LHCN-M2 (cell line): ENCODE measurements at regions not wholly inside any gene's neighbourhood (a gene's known extent, or its start where the extent isn't known, plus 50 kb on each side); places are given as distances from the start of the nearest gene placed in this dataset.

ENCODE experiments used
- DNase-seq: peaks from one replicate; pipeline ENCODE4 v3.0.0-alpha.2; 2012; ENCODE audit warnings: low read depth

DNA sequence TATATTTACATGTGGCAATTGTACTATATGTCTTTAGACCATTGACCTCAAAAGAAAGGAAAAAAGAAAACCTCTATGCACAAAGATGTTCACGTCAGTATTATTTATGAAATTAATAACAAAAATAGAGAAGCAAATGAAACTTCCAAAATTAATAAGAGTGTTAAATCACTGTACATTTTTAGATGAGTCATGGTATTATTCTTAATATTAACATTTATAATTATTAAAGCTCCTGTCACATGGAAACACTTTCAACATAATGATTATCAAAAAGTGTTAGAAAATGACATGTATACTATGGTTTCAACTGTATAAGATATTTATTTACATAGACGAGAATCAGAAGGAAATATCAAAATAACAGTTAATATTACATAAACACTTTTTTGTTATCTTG is 324.9 kb upstream of the RUNX1 start:
- no peak for DNase-seq

- DNase-seq = no peak
Observed at GRCh38 chr21:35372201-35372600, 323.1 kb upstream of the RUNX1 start.

DNA sequence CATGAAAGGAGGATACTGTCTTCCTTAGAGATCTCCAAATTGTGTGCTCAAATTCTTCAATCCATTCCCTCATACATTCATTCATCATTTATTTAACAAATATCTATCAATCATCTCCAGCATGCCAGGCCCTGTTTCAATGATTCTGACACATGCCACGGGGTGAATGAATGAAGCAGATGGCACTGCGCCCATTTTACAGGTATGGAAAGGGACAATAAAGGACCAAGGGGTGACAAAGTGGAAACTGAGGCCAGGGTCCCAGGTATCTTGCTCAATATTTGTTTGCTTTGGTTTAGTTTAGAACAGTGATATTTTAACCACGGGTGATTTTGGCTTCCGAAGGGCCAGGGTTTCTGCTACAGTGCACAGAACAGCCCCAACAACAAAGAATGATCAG is 321.6 kb upstream of the RUNX1 start:
- DNase-seq = no peak

- no peak for DNase-seq
Observed at GRCh38 chr21:35370071-35370470, 321.0 kb upstream of the RUNX1 start.

DNA sequence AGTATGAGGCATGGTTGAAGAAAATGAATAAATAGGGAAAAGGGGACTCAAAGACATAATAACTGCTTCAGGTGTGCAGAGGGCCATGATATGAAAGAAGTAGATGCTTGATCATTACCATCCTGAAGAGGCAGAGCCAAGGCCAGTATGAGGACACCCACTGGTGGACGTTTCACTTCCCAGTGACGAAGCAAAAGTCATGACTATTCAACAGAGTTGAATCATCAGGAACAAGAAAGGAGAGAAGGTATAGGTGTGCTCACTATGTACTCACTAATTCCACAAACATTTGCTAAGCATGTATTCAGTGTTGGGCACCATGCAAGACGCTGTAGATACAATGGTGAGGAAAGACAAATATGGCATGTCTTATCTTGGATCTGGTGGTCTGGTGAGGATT is 319.2 kb upstream of the RUNX1 start:
- DNase-seq = no peak

DNA sequence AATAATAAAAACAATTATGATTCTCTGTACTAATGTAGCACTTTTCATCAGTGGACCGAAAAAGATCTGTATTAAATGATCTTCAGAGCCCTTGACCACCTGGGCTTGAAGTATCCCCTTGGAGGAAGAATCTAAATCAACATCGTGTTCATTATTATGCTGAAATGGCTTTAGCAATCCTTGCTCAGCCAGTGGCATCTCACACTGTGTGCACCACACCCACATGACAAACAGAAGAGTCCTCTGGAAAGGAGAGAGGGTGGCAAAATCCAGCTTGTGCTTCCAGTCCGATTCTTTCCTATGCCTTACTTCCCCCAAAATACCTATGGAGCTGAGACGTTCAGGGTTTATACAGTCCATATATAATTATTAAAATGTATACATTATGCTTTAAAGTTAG is 318.5 kb upstream of the RUNX1 start:
- no peak for DNase-seq

GRCh38 chr21:35366394-35367080 is 317.4 kb upstream of the RUNX1 start:
- peak; percentile 98 for DNase-seq

- no peak for DNase-seq
Observed at GRCh38 chr21:35363458-35363857, 314.4 kb upstream of the RUNX1 start.

- DNase-seq = no peak
Observed at GRCh38 chr21:35361988-35362387, 312.9 kb upstream of the RUNX1 start.

DNA sequence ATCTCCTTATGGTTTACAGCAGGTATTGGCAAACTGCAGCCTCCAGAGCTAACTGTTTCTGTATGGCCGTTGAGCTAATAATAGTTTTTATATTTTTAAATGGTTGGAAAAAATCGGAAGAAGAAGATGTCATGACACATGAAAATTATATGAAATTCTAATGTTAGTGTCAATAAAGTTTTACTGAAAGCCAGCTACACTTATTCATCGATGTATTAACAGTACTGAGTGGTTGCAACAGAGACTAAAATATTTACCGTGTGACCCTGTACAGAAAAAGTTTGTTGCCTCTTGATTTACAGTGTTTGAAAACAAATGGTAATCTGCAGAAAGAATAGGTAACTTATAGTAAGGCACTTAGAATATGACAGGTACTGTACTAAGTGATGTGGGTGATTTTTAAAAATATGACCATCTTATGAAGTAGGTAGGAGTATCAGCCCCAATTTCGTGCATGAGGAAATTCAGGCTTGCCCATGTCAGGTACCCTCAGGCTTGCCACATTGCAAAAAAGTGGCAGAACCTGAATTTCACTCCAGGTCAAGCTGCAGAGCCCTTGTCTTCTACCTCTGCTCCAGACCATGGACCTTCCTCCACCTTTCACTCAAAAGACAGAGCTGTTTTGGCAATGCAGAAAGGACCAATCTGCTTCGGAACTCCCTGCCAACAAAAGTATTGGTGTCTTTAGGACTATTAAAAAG is 311.9 kb upstream of the RUNX1 start:
- no peak for DNase-seq

- DNase-seq = peak; percentile 78
Observed at GRCh38 chr21:35359076-35359475, 310.0 kb upstream of the RUNX1 start.

- no peak for DNase-seq
Observed at GRCh38 chr21:35358008-35358407, 308.9 kb upstream of the RUNX1 start.

DNA sequence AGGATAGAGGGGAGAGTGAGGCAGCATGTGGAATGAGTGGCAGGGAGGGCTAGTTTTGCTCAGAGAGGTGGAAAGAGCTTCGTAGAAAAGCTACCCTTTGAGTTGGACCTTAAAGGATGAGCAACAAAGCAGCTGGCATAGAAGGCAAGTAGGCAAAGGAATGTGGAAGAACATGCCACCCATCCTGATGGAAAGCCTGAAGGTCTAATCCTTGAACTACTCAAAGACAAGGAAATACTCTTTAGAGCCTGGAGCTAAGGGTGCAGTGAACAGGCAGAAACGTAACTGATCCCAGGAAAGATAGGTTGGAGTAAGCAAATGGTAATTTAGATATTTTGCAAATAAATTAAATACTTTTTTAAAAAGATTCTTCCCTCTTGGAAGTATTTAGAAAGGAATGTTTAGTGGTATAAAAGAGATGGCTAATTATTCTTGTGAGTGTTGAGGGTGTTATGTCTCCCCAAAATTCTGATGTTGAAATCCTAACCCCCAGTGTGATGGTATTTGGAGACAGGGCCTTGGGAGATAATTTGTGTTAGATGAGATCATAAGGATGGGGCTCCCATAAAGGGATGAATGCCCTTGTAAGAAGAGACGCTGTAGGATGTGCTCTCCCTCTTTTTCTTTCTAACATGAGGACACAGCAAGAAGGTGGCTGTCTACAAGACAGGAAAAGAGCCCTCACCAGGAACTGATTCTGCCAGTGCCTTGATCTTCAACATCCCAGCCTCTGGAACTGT is 308.1 kb upstream of the RUNX1 start:
- DNase-seq = no peak

- DNase-seq = no peak
Observed at GRCh38 chr21:35354078-35354477, 305.0 kb upstream of the RUNX1 start.

GRCh38 chr21:35352793-35353192 is 303.7 kb upstream of the RUNX1 start:
- no peak for DNase-seq

DNA sequence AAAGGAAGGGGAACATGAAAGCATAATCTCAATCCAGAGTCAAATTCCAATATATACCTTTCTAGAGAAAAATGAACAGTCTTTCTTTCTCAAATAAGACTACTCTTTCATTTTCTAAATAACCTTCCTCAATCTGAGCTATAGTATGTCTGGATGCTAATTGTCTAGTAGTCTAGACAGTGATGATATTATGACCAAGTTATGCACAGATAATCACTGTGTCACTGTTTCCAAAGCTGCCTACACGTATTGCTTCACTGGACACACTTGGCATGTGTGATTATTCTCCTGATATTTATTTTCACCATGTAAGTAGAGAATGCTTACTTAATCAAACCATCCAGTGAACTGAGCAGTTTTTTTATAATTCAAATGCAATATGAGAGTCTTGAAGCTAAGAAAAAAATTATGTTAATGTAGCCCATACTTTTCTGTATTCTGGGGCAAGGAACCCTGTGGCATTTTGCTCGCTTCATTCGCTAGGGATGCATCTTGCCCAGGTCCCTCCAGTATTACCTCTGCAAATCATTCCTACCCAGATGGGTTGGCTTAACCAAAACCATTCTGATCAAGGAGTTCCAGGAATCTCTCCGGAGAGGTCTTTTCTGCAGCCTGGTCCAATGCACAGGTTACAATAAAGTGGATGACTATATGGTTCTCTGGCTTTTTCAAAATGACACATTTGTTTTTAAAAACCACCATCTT is 303.1 kb upstream of the RUNX1 start:
- peak; percentile 37 for DNase-seq

DNA sequence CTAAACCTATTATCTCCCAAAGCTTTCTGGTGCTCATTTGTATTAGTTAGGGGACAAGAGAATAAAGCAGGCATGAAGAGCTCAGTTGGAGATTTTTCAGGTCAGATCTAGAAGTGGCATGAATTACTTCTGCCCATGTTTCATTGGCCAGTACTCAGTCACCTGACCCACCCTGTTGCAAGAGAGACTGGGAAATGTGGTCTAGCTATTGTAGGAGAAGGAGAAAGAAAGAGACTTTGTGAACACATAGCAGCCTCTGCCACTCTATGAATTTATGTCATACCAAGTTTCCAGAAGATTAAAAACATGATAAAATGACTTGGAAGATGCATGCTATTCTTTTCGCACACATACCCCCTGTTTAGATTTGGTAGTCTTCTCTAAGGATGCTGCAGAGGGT is 302.3 kb upstream of the RUNX1 start:
- DNase-seq = no peak

DNA sequence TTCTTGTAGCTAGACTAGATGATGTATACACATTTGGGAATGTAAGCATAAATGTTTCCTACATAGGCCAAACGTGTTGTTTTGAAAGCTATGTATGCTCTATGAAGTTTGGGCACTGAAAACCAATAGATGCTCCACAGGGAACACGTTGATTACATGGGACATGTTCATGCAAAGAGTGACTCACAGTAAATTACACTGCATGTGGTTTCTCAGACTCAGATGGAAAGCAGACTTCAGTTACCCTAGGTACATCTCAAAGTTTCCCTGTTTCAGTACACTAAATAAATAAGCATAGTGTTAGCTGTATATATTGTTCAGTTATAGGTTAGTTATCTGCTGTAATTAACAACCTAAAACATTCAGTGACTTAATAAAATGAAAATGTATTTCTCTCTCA is 301.9 kb upstream of the RUNX1 start:
- DNase-seq = peak; percentile 40

DNA sequence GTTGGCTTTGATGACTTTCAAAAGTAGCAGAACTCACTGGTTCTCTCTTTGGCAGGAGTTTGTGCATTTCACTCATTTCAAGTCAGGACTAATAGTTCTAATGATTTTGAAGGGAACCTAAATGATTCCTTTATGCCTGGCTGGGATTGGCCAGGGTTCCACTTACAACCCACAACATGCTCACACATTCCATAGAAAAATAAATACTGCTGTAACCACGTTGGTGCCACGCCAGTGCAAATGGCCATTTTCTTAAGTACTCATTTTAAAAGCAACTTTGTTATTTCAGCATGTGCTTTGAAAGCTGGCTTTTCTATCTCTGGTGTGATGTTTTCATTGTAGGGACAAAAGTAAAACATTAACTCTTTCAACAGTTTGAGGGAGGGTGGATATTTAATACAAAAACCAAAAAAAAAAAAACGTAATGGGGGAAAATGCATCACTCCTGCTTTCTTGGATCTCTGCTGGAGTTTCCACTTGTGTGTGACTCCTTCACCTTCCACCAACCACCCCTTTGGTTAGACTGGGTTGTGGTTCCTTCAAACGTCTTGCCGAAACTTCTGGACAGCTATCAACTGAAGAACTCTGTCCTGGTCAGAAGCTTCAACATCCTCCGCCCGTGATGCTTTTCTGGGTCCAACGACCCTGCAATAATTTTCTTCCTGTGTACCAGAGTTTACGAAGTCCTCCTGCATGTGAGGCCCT is 300.4 kb upstream of the RUNX1 start:
- no peak for DNase-seq

DNA sequence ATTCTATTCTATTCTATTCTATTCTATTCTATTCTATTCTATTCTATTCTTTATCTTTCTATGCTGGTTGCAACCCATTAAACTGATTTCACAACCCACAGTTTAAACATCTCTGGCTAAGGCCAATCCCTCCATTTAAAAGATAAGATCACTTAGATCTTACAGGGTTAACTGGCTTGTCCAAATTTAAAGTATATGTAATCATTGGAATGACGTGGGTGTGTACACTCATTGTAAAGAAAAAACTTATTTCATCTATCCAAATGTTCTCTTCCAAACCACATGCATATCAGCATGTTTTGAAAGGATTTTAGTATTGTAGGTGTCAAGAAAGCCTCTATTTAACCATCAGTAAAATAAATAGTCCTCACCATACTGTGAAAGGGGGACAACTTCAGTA is 299.6 kb upstream of the RUNX1 start:
- no peak for DNase-seq

DNA sequence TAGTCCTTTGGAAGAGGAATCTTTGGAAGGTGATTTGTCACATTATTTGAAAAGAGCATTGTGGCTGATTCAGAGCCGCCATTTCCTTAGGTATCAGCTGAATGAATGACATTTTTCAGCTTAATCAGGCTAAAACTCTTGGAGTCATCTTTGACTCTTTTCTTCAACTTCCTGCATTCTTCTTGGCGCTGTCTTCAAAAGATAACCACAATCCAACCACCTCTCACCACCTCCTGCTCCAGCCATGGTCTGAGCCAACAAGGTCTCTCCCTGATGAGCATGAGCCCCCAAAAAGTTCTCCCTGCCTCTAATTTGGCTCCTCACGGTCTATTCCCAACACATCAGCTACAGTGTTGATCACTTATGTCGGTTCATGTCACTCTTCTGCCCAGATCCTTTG is 297.6 kb upstream of the RUNX1 start:
- no peak for DNase-seq

GRCh38 chr21:35345954-35346353 is 296.9 kb upstream of the RUNX1 start:
- DNase-seq = no peak
